22Rv1 (cell line): ENCODE measurements at regions not wholly inside any gene's neighbourhood (a gene's known extent, or its start where the extent isn't known, plus 50 kb on each side); places are given as distances from the start of the nearest gene placed in this dataset.

Experiments used
- ZFX ChIP-seq: fragments of 450-650 bp; IDR thresholded peaks from 2 replicates; pipeline ENCODE4 v1.6.1; 2017; ENCODE audit warnings: antibody characterized with exemption, borderline replicate concordance
- TF ChIP-seq, protein P1 (sequence below): fragments of 450-650 bp; IDR thresholded peaks from 2 replicates; pipeline ENCODE4 v1.5.1; 2017; ENCODE audit warnings: mild to moderate bottlenecking

- TF ChIP-seq, protein P1, sequence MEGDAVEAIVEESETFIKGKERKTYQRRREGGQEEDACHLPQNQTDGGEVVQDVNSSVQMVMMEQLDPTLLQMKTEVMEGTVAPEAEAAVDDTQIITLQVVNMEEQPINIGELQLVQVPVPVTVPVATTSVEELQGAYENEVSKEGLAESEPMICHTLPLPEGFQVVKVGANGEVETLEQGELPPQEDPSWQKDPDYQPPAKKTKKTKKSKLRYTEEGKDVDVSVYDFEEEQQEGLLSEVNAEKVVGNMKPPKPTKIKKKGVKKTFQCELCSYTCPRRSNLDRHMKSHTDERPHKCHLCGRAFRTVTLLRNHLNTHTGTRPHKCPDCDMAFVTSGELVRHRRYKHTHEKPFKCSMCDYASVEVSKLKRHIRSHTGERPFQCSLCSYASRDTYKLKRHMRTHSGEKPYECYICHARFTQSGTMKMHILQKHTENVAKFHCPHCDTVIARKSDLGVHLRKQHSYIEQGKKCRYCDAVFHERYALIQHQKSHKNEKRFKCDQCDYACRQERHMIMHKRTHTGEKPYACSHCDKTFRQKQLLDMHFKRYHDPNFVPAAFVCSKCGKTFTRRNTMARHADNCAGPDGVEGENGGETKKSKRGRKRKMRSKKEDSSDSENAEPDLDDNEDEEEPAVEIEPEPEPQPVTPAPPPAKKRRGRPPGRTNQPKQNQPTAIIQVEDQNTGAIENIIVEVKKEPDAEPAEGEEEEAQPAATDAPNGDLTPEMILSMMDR, result no peak
- TF ChIP-seq ZFX, result no peak
These were observed 287.8 kb downstream of the SOX9 start for GRCh38 chr17:72408641-72409040.
